ENCODE measurements at regions not wholly inside any gene's neighbourhood (a gene's known extent, or its start where the extent isn't known, plus 50 kb on each side); places are given as distances from the start of the nearest gene placed in this dataset.

- TF ChIP-seq, protein P1, sequence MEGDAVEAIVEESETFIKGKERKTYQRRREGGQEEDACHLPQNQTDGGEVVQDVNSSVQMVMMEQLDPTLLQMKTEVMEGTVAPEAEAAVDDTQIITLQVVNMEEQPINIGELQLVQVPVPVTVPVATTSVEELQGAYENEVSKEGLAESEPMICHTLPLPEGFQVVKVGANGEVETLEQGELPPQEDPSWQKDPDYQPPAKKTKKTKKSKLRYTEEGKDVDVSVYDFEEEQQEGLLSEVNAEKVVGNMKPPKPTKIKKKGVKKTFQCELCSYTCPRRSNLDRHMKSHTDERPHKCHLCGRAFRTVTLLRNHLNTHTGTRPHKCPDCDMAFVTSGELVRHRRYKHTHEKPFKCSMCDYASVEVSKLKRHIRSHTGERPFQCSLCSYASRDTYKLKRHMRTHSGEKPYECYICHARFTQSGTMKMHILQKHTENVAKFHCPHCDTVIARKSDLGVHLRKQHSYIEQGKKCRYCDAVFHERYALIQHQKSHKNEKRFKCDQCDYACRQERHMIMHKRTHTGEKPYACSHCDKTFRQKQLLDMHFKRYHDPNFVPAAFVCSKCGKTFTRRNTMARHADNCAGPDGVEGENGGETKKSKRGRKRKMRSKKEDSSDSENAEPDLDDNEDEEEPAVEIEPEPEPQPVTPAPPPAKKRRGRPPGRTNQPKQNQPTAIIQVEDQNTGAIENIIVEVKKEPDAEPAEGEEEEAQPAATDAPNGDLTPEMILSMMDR (IDR thresholded peaks at IDR 0.05) = no peak
- no peak for TF ChIP-seq ZFX (IDR thresholded peaks at IDR 0.05; ENCODE audit: borderline replicate concordance)
Observed at GRCh38 chr2:239726631-239727181, 298.4 kb downstream of the NDUFA10 start.

All from 22Rv1 (cell line).